ENCODE measurements at regions not wholly inside any gene's neighbourhood (a gene's known extent, or its start where the extent isn't known, plus 50 kb on each side); places are given as distances from the start of the nearest gene placed in this dataset.

DNA sequence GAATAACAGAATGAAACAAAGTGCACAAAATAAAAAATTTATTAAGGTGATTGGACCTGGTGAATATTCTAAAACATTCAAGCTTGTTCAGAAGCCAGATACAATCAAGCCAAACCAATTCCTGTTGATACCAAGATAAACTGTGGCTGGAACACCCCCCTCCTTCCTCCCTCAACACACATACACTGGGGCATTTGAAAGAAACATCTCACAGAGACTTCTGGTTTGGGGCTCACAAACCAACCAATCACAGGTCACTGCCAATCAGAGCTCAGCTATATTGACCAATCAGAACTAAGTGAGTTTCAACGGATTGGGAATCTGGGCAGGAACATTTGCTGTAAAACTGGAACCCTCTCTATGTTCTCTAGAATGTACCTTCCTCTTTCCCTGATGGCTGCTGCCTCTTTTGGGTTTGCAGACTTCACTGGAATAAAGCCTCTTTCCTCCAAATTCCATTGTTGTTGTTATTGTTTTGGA, 340.6 kb upstream of the GOLIM4 start:
- no peak for DNase-seq

DNA sequence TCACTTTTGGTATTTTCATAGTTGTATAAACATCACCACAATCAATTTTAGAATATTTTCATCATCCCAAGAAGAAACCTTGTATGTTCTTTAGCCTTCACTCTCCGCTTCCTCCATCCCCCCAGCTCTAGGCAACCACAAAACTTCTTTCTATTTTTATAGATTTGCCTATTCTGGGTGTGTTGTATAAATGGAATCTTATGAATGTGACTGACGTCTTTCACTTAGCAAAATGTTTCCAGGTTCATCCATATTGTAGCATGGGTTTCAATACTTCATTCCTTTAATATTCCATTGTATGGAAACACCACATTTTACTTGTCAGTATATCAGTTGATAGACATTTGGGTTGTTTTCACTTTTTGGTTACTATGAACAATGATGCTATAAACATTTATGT, 335.8 kb upstream of the GOLIM4 start:
- no peak for DNase-seq

DNA sequence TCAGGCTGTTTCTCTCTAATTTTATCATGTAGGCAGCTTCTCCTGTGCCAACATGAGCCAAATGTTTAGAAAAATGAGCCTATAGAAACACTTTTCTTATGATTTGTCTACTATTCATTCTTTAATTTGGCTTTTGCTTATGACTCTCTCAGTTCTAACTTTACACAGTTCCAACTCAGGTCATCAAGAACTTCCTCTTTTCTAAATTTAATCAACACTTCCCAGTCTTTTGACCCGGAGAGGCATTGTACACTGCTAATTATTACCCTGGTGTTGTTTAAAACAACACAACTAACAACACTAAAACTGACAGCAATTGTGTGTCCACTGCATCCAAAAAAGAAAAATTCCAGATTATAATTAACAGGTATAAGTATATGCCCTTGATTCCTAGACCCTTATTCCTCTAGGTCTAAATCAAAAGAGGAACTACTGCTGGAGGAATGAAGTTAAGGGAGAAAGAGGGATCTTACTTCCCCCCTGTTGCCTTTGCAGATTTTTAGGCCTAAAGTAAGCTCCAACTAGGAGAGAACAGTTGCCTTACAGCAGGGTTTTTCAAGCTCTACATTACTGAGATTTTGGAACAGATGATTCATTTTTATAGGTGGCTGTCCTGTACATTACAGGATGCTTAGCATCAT, 332.2 kb upstream of the GOLIM4 start:
- DNase-seq: no peak

- DNase-seq: no peak
Measured at GRCh38 chr3:168427156-168427555, 331.4 kb upstream of the GOLIM4 start.

DNA sequence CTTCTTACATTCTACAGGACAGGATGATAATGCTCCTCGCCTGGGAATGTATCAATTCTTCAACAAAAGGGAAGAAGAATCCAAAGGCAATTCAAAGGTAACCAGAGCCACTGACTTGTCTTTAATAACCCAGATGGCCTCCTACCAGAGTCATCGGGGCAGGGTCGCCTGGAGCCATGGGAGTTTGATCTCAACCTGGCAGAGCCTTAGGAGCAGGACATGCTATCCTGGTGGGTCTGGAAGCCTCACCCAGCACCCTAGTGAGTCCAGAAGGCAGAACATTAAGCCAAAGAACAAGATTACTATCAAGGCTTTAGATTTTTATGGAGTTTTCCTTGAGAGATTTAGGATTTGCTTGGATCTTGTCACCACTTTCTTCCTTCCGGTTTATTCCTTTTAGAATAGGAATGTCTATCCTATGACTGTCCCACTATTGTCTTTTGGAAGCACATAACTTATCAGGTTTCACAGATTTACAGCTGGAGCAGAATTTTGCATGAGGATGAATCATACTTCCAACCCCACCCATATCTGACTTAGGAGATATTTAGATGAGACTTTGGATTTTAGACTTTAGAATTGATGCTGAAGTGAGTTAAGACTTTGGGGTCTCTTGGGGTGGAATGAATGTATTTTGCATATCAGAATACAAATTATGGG, 330.3 kb upstream of the GOLIM4 start:
- no peak for DNase-seq

- DNase-seq: no peak
Measured at GRCh38 chr3:168424059-168424734, 328.5 kb upstream of the GOLIM4 start.

GRCh38 chr3:168422843-168423242, 327.1 kb upstream of the GOLIM4 start:
- no peak for DNase-seq

DNA sequence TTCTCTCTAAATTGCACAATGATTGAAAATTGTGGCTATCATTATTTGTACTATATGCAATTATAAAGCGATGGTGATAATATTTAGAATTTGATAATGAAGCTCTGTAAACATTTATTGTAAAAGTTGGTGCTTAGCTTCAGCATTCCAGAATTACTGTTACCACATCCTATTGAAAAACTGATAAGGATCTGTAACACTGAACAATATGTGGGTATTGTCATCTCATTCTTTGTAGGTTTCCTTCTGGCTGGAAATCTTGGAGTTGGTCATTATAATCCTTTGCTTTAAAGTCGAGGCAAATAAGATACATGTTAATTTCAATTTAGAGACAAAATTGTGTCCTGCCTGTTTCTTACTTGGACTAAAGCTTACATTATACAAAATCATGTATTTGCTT, 323.4 kb upstream of the GOLIM4 start:
- DNase-seq: no peak

- peak in 1 of 3 experiments; percentile 17 for DNase-seq
Measured at GRCh38 chr3:168417016-168417415, 321.3 kb upstream of the GOLIM4 start.

- no peak for DNase-seq
Measured at GRCh38 chr3:168416446-168416845, 320.7 kb upstream of the GOLIM4 start.

GRCh38 chr3:168414149-168414548, 318.4 kb upstream of the GOLIM4 start:
- DNase-seq: peak in 1 of 3 experiments; percentile 7

GRCh38 chr3:168407381-168407780, 311.7 kb upstream of the GOLIM4 start:
- DNase-seq: no peak

DNA sequence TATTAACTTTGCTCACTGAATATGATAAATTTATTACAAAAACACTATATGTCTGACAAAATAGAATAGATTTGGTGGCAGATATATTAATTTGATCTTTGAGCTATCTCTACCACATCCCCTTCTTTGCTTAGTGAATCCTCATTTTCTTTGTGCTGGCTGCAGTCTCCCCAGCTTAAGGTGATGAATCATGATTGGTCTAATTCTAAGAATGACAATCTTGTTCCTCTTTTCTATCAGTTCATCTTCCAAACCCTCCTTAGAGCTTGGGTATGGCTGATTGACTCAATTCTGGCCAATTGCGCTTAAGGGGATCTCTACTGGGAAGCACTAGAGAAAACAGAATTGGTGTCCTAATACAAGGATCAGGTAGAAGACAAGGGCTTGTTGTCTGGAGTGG, 309.6 kb upstream of the GOLIM4 start:
- no peak for DNase-seq

- DNase-seq: no peak
Measured at GRCh38 chr3:168398371-168399025, 302.8 kb upstream of the GOLIM4 start.

- peak in 1 of 3 experiments; percentile 20 for DNase-seq
Measured at GRCh38 chr3:168396861-168397260, 301.1 kb upstream of the GOLIM4 start.

DNA sequence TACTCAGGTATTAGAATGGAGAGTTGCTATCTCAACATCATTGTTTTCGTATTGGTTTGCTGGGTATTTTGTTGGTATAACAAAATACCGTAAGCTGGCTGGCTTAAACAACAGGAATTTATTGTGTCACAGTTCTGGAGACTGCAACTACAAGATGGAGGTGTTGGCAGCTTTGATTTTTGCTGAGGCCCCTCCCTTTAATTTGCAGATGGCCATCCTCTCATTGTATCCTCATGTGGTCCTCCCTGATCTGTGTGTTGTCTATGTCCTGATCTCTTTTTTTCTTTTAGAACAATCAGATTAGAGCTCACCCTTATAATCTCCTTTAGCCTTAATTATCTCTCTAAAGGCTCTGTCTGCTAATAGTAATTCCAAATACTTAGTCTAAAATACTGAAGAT, 299.8 kb upstream of the GOLIM4 start:
- no peak for DNase-seq

- DNase-seq: no peak
Measured at GRCh38 chr3:168394439-168394838, 298.7 kb upstream of the GOLIM4 start.

DNA sequence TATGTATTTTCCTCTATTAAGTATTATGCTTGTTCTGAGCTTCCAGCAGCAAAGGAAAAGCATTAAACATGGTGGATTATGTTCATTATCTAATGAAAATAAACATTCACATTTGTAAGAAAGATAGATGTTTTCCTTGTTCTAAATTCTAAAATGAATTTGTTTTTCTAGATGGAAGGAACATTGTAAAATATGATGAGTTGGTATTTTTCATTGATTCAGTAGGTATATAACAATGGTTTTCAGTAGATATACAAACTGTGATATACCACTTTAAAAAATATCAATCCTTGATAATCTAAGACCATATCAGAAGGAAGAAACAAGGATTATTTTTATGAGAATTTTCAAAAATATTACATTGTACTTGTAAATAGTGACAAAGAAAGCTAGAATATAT, 290.6 kb upstream of the GOLIM4 start:
- no peak for DNase-seq

GRCh38 chr3:168384990-168385389, 289.3 kb upstream of the GOLIM4 start:
- no peak for DNase-seq

GRCh38 chr3:168383573-168383972, 287.8 kb upstream of the GOLIM4 start:
- no peak for DNase-seq

DNA sequence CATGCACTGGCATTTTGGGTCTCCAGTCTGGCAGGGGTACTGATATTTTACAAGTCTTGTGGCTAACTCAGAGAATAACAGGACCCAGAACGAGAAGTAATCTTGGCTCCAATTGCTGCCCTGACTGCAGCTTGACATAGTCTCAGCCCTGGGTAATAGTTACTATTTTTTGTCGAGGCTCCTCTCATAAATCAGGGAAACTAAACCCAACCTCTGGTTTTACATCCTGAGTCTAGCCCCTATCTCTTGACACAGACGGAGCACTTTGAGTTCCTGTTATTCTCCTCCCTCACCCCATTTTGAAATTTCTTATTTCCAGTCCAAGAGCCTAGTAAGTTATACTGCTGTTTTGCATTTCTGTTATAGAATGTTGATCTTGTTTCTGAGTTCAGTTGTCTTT, 276.1 kb upstream of the GOLIM4 start:
- DNase-seq: no peak

- DNase-seq: no peak
Measured at GRCh38 chr3:168364967-168365366, 269.2 kb upstream of the GOLIM4 start.

DNA sequence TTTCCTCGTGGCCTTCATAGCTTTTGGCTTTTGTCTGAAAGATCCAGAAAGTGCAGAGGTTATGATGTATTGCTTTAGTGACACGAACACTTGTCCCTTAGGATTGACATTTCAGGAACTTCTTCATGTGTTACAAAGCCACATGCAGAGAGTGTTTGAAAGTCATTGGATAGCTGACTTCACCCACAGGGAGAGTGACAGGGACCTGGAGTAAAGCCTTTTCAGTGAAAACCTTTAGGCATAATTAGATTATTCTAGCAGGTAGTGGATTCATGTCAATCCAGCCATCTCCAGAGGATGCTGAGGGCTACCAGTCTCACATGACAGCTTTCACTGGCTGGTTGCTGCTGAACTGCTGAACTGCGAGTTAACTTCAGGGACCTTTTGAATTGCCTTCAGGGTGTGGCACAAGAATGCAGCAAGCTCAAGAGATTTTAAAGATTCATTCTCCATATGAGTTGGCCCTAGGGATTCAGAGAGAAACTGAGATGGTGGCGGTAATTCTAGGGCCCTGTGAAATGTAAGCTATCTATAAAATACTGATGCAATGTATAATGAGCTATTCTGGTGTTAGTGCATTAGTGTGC, 267.0 kb upstream of the GOLIM4 start:
- DNase-seq: no peak

Measured in NCI-H1417 (cell line).